Daoy (cell line): ENCODE measurements at regions not wholly inside any gene's neighbourhood (a gene's known extent, or its start where the extent isn't known, plus 50 kb on each side); places are given as distances from the start of the nearest gene placed in this dataset.
"Not testable (repeated sequence)": the region's sequence is repeated elsewhere in the genome, so short reads cannot be mapped to it uniquely, and the experiment has no call there.

Source experiments
- DNase-seq: peaks from one replicate; pipeline ENCODE4 v3.0.0-alpha.2; 2015; ENCODE audit warnings: low read depth

DNA sequence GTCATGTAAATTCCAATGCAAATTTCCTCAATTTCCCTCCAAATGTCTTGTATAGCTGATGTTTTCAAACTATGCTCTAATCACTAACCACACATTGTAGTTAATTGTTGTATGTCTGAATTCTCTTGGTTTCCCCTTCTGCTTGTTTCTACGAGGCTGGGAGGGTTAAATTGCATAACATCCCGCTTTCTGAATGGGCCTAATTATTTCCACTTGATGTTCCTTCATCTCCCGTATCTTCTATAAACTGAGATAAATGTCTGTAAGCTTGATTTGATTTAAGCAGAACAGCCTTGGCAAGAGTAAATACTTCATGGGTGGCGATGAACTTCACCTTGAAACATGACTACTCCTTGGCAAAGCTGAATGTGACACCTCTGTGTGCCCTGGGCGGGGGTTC is 72.2 kb downstream of the SERINC2 start:
- no peak for DNase-seq

GRCh38 chr1:31487143-31487542 is 74.1 kb downstream of the SERINC2 start:
- no peak for DNase-seq

GRCh38 chr1:31487721-31488293 is 74.8 kb downstream of the SERINC2 start:
- DNase-seq: no peak

GRCh38 chr1:31488528-31488927 is 75.5 kb downstream of the SERINC2 start:
- DNase-seq: no peak

GRCh38 chr1:31489575-31489974 is 76.6 kb downstream of the SERINC2 start:
- DNase-seq: not testable (repeated sequence)

DNA sequence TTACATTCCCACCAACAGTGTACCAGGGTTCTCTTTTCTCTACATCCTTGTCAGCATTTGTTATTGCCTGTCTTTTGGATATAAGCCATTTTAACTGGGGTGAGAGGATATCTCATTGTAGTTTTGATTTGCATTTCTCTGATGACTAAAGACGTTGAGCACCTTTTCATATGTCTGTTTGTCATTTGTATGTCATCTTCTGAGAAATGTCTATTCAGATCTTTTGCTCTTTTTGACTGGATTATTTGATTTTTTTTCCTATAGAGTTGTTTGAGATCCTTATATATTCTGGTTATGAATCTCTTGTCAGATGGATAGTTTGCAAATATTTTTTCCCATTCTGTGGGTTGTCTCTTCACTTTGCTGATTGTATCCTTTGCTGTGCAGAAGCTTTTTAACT is 77.6 kb downstream of the SERINC2 start:
- not testable (repeated sequence) for DNase-seq

GRCh38 chr1:31495351-31495750 is 81.0 kb upstream of the TINAGL1 start:
- DNase-seq: not testable (repeated sequence)

- not testable (repeated sequence) for DNase-seq
These were observed 80.5 kb upstream of the TINAGL1 start for GRCh38 chr1:31495770-31496169.

GRCh38 chr1:31497601-31498000 is 78.7 kb upstream of the TINAGL1 start:
- DNase-seq: peak; percentile 80

DNA sequence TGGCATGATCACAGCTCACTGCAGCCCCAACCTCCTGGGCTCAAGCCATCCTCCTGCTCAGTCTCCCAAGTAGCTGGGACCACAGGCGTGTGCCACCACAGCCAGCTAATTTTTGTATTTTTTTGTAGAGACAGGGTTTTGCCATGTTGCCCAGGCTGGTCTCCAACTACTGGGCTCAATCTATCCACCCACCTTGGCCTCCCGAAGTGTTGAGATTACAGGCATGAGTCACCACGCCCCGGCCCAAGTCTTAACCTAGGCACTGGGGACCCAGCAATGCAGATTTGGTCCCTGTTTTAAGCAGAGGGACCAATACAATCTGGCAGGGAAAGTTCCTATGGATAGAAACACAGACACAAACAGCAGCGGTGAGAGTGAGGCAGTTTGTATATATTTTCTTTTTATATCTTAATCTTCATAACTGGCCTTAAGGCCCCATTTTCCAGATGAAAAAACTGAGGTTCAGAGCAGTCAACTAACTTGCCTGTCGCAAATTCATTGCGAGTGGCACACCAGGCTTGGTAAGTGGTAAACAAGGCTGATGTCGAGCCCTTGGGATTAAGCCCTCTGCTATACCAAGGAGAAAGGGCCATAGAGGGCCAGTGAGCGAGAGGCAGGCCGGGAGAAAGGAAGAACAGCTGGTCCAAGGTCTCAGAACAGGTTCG is 77.8 kb upstream of the TINAGL1 start:
- peak; percentile 28 for DNase-seq

DNA sequence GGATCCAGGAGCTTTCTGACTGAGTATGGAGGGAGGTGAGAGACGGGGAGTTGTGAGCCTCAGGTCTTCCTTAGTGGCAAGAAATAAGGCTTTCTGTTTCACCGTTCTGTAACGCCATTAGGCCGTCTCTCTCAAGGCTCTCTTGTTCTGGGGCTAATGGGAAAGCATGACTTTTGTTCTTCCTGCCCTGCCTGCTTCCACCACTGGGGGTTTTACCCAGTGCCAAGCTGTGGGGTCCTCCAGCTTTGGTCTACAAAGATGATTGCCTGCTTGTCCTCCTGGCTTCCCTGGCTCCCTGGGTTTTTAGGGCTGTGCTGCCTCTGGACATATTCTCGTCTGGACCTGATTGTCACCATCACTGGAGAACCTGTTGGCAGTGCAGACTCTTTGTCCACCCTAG is 74.8 kb upstream of the TINAGL1 start:
- DNase-seq: no peak

GRCh38 chr1:31502253-31502652 is 74.1 kb upstream of the TINAGL1 start:
- no peak for DNase-seq

DNA sequence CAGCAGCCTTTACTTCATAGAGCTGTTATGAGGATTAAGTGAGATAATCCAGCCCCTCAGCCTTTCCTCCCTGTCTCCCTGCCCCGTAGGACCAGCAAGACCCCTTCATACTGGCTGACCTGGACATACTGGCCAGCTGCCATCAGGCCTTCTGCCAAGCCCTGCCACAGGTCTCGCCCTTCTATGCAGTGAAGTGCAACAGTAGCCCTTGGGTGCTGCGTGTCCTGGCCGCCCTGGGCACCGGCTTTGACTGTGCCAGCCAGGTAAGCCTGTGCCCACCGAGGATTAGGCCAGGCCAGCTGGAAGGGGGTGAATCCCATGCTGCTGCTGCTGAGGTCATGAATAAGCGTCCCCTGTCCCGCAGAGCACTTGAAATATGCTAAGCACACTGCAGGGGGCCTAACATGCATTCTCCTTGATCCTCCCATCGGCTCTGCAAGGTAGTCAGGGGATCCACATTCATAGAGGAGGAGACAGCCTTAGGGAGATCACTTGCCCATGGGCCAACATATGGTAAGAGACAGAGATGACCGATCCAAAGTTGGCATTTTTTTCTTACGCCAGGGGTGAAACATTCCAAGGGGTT is 73.3 kb upstream of the TINAGL1 start:
- no peak for DNase-seq

GRCh38 chr1:31503570-31503969 is 72.7 kb upstream of the TINAGL1 start:
- DNase-seq: no peak

DNA sequence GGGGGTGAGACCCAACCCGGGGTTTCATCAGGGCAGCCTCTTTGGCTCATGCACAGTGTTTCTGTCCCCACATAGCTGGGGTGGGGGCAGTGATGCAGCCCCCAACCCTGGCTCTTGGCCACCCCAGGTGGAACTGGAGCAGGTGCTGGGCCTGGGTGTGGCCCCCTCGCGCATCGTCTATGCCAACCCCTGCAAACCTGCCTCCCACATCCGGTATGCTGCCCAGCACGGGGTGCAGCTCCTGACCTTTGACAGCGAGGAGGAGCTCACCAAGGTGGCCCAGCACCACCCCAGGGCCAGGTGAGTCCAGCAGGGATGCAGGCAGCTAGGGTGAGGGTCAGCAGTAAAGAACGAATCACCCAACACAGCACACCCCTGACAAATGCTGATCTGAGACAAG is 72.3 kb upstream of the TINAGL1 start:
- DNase-seq: no peak

DNA sequence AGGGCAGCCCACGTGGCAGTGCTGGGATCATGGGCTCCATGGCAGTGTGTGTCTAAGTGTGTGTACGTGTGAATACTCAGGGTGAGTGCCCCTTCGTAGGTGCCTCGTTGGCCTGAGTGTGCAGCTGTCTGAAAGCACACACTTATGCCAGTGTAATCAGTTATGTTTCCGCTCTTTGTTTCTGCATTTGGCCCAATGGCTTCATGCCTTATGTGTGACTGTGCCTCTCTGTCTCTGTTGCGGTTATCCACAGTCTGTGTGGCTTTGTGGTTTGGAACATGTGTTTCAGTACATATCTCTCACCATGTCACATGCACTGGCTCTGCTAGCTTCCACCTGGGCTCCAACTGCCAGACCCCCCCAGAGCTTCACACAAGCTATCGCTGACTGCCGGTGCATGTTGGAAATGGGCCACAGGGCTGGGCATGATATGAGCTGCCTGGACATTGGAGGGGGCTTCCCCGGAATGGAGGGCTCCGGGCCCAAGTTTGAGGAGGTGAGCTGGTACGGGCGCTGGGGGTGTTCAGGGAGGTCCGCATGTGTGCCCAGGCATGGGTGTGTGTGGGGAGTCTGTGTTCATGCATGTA is 70.3 kb upstream of the TINAGL1 start:
- DNase-seq: peak; percentile 93

DNA sequence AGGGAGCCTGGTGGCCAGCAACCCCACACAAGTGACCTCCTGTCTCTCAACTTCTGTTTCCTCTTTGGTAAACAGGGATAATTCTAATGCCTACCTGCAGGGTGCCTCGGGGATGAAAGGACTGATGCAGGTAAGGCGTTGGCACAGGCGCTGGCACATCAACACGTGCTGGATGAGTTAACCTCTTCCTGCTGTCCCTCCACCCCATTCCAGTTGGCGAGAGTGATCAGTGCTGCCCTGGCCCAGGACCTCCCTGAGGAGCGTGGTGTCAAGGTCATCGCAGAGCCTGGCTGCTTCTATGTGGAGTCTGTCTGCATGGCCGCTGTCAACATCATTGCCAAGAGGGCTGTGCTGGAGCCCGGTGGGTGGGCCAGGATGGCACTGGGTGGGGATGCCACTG is 69.1 kb upstream of the TINAGL1 start:
- no peak for DNase-seq

GRCh38 chr1:31507676-31508530 is 68.4 kb upstream of the TINAGL1 start:
- no peak for DNase-seq

DNA sequence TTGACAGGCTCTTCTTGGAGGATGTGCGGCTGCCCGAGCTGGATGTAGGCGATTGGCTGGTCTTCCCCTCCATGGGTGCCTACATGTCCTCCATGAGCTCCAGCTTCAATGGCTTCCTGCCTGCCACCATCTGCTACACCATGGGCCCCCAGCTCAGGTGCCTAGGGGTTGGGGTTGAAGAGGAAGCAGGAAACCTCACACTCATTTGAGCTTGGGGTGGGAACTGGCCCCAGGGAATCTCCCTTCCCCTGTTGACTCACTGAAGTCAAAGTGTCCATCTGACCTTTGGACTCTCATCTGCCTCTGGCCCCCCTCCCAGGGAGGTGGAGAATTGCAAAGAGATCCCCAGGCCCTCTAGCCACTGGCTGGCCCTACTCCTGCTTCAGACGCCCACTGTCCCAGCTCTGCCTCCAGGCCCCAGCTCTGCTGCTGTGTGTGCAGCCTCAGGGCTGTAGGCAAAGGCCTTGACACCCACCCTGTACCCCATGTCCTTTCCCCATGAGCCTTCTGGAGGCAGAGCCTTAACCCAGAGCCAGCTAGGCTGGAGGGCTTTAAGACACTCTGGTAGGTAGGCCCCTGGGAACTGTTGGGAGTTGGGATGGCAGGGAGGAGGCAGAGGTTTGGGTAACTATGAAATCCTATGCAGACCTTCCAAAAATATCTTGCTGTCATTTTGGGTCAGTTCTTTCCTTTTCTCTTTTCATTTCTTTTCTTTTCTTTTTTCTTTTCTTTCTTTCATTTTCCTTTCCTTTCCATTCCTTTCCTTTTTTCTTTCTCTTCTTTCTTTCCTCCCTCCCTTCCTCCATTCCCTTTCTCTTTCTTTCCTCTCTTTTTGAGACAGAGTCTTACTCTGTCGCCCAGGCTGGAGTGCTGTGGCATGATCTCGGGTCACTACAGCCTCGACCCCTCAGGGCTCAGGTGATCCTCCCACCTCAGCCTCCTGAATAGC is 66.9 kb upstream of the TINAGL1 start:
- no peak for DNase-seq

DNA sequence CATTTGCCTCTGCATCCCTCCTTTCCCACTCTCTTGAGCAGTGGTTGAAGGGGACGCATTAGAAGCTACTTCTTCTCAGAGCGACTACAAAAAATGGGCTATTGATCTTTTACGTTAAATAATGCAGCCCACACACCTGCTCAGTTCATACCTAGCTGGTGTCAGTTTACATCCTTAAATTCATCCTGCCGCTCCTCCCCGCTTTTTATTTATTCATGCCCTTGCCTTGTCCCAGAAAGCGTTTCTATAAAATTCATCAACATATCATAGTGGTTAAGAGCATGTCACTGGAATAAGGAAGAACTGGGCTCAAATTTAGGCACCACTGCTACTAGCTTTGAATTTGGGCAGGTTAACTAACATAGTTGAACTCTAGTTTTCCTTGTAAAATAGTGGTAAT is 66.0 kb upstream of the TINAGL1 start:
- no peak for DNase-seq
